Tibial artery (tissue), 4 donors: ENCODE measurements at regions not wholly inside any gene's neighbourhood (a gene's known extent, or its start where the extent isn't known, plus 50 kb on each side); places are given as distances from the start of the nearest gene placed in this dataset.

ENCODE experiments used
- DNase-seq, 2 donors: peaks; one replicate each; pipeline ENCODE4 v3.0.0-alpha.2; 2019
- H3K27ac ChIP-seq, 2 donors: fragments of 200-600 bp; sonication (generic) in 1 of 2; 1 replicate in 1 of 2; 2 replicates in 1 of 2; pipeline ENCODE4 v1.5.1; 2018 to 2019; ENCODE audit warnings: mild to moderate bottlenecking in 1 of 2
- H3K27me3 ChIP-seq, 2 donors: fragments of 200-600 bp; sonication (generic) in 1 of 2; one replicate each; pipeline versions ENCODE4 v1.5.1 to v1.6.0; 2016 to 2019
- H3K36me3 ChIP-seq, 3 donors: fragments of 200-600 bp; sonication (generic) in 2 of 3; one replicate each; pipeline ENCODE4 v1.5.1; 2016 to 2019; ENCODE audit warnings: mild to moderate bottlenecking in 2 of 3
- H3K4me1 ChIP-seq, 4 donors: fragments of 200-600 bp; sonication (generic) in 2 of 4; 1 replicate in 3 of 4; 2 replicates in 1 of 4; pipeline ENCODE4 v1.5.1; 2016 to 2019
- H3K4me3 ChIP-seq, 2 donors: fragments of 200-600 bp; sonication (generic) in 1 of 2; 1 replicate in 1 of 2; 2 replicates in 1 of 2; pipeline ENCODE4 v1.5.1; 2018 to 2019; ENCODE audit warnings: mild to moderate bottlenecking in 2 of 2
- H3K9me3 ChIP-seq, 3 donors: fragments of 200-600 bp; sonication (generic) in 1 of 3; one replicate each; pipeline ENCODE4 v1.5.1; 2016 to 2019
- intact Hi-C: fragments of 100-400 bp; cut with DNase I; formaldehyde crosslinking; loops from one replicate; pipeline ENCODE4 v1.15.0; 2023; ENCODE audit warnings: low total_unique reads
- TF ChIP-seq, protein P1 (sequence below), 2 experiments: fragments of 200-600 bp in 1 of 2; fragments of 450-650 bp in 1 of 2; IDR thresholded peaks; one replicate each; pipeline ENCODE4 v1.5.1; 2017 to 2019; ENCODE audit warnings: antibody characterized with exemption in 2 of 2, mild to moderate bottlenecking in 1 of 2, moderate library complexity in 1 of 2

- intact Hi-C loops: no loop called here
- H3K9me3 ChIP-seq: no peaks in the 10 kb centered on the region
- DNase-seq: no peak
- H3K4me3 ChIP-seq: no peak overlapping the region
- H3K36me3 ChIP-seq: no peaks in the 10 kb centered on the region
- TF ChIP-seq, protein P1, sequence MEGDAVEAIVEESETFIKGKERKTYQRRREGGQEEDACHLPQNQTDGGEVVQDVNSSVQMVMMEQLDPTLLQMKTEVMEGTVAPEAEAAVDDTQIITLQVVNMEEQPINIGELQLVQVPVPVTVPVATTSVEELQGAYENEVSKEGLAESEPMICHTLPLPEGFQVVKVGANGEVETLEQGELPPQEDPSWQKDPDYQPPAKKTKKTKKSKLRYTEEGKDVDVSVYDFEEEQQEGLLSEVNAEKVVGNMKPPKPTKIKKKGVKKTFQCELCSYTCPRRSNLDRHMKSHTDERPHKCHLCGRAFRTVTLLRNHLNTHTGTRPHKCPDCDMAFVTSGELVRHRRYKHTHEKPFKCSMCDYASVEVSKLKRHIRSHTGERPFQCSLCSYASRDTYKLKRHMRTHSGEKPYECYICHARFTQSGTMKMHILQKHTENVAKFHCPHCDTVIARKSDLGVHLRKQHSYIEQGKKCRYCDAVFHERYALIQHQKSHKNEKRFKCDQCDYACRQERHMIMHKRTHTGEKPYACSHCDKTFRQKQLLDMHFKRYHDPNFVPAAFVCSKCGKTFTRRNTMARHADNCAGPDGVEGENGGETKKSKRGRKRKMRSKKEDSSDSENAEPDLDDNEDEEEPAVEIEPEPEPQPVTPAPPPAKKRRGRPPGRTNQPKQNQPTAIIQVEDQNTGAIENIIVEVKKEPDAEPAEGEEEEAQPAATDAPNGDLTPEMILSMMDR (IDR thresholded peaks at IDR 0.05): no peak
- H3K27ac ChIP-seq: peak overlapping the region in 1 of 2 donors; percentile 11
- H3K27me3 ChIP-seq: no peaks in the 10 kb centered on the region
- H3K4me1 ChIP-seq: peaks cover 0 to 26% (median 11%) of the 10 kb centered on the region in 4 donors
Observed at GRCh38 chr5:174987443-174988012, 263.1 kb downstream of the MSX2 start.

- Histone ChIP-seq H3K9me3 (no peaks in the 10 kb centered on the region), H3K27ac (no peak overlapping the region), H3K4me3 (no peak overlapping the region), H3K36me3 (no peaks in the 10 kb centered on the region), H3K27me3 (no peaks in the 10 kb centered on the region), H3K4me1 (peaks cover 0 to 9% (median 0%) of the 10 kb centered on the region in 4 donors)
- intact Hi-C loops: no loop called here
- TF ChIP-seq, protein P1 (IDR thresholded peaks at IDR 0.05): no peak
- no peak for DNase-seq
Observed at GRCh38 chr5:174984863-174985262, 260.5 kb downstream of the MSX2 start.

GRCh38 chr5:174982485-174982884, 258.1 kb downstream of the MSX2 start:
- Histone ChIP-seq H3K4me3 (no peak overlapping the region), H3K9me3 (no peaks in the 10 kb centered on the region), H3K36me3 (no peaks in the 10 kb centered on the region), H3K27ac (no peak overlapping the region), H3K27me3 (no peaks in the 10 kb centered on the region), H3K4me1 (peaks cover 0 to 9% (median 0%) of the 10 kb centered on the region in 4 donors)
- intact Hi-C loops: no loop called here
- TF ChIP-seq, protein P1 (IDR thresholded peaks at IDR 0.05): no peak
- no peak for DNase-seq

DNA sequence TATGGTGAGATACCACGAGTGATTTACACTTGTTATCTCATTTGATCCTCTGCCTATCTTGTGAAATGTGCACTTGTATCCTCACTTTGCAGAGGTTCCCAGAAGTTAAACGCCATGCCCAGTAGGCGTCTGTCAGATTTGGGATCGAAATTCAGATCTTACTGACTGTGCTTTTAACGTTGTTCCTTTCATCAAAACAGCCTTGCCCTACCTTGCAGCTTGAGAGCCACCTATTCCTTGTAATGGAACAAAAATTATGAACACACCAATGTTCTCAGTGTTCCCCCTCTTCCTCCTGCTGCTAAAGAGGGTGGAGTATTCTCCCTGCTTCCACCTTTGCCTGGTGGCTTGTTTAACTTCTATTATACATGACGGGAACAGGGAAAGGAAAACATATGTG, 257.0 kb downstream of the MSX2 start:
- no peaks in the 10 kb centered on the region for H3K9me3 ChIP-seq
- no peaks in the 10 kb centered on the region for H3K27me3 ChIP-seq
- H3K36me3 ChIP-seq: no peaks in the 10 kb centered on the region
- no peak overlapping the region for H3K4me3 ChIP-seq
- TF ChIP-seq, protein P1 (IDR thresholded peaks at IDR 0.05): no peak
- H3K27ac ChIP-seq: no peak overlapping the region
- no peak for DNase-seq
- intact Hi-C loops: no loop called here
- H3K4me1 ChIP-seq: no peaks in the 10 kb centered on the region

DNA sequence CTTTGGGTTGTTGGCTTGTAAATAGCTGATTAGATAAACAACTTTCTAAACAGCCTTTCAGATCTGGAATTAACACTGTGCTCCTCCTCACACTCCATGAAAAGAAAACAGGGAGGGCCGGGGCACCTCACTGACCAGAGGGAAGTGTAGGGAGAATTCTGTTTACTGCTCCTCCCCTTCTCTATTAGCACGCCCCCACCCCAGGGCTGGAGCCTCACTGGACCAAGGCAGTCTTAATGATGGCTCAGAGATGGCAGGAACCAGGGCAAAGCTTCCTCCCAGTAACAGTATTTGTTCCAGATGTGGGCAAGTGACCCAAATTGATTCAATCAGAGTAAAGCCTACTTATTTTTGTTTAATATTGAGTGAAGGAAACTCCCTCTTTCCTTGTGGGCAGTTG, 256.6 kb downstream of the MSX2 start:
- DNase-seq: no peak
- Histone ChIP-seq H3K36me3 (no peaks in the 10 kb centered on the region), H3K27me3 (no peaks in the 10 kb centered on the region), H3K9me3 (no peaks in the 10 kb centered on the region), H3K4me3 (no peak overlapping the region), H3K27ac (no peak overlapping the region), H3K4me1 (no peaks in the 10 kb centered on the region)
- intact Hi-C loops: no loop called here
- TF ChIP-seq, protein P1 (IDR thresholded peaks at IDR 0.05): no peak

GRCh38 chr5:174972291-174972690, 247.9 kb downstream of the MSX2 start:
- no peak overlapping the region for H3K4me3 ChIP-seq
- H3K4me1 ChIP-seq: no peaks in the 10 kb centered on the region
- no peak overlapping the region for H3K27ac ChIP-seq
- H3K9me3 ChIP-seq: peaks cover 0 to 17% (median 10%) of the 10 kb centered on the region in 3 donors
- H3K27me3 ChIP-seq: no peaks in the 10 kb centered on the region
- intact Hi-C loops: no loop called here
- no peaks in the 10 kb centered on the region for H3K36me3 ChIP-seq
- no peak for DNase-seq
- TF ChIP-seq, protein P1 (IDR thresholded peaks at IDR 0.05): no peak
